ENCODE measurements at regions not wholly inside any gene's neighbourhood (a gene's known extent, or its start where the extent isn't known, plus 50 kb on each side); places are given as distances from the start of the nearest gene placed in this dataset.

DNA sequence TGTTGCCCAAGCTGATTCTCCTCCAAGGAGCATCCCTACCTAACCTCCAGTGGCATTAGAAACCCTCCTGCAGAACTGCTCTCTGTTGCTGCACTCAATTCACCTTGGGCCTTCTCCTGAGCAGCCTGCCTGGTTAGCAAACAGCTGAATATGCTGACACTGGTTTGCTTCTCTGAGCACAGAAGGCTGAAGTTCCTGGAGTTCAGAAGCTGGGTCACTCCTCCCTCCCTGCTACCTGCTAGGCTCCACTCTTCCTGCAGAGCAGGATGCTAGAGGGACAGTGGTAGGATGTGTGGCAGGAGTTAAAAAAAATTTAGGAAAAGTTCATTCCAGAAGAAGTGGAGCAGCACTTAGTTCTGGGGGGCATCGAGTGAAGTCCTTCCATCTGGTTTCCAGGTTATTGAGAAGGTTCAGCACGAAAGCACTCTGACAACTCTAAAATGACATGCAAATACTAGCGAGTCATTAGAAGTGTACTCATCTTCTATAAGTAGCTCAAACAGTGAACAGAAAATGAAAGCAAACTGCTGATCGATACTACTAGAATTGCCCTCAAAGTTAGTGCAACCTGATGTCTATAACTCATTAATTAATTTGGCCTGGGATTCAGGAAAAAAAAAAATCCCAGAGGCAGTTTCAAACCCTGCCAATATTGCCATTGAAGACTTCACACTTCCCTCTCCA lies 293.7 kb downstream of the POU4F1 start:
- in situ Hi-C loops (cut with HindIII; ENCODE audit: extremely low pct_ligation_motif_present, low pct_unique_long_range_greater_than_20kb): no loop called here
- ChIA-PET POLR2A (no interaction called here), CTCF (ENCODE audit: low intra/inter-chr PET ratio, low total read pairs) (no interaction called here)
- H2AFZ ChIP-seq (ENCODE audit: low read length): no peak overlapping the region
- no peaks in the 10 kb centered on the region for H3K9me3 ChIP-seq (ENCODE audit: low read length)
- WGBS (ENCODE audit: low lambda C conversion rate): 2% methylated on average over 4 of the region's 4 CpGs
- H3K27me3 ChIP-seq (ENCODE audit: control insufficient read depth in 1 of 2, insufficient read depth in 2 of 2, low read length in 2 of 2): no peaks in the 10 kb centered on the region
- H3K27ac ChIP-seq (ENCODE audit: extremely low read length, insufficient read depth, low read length): no peak overlapping the region
- no TSS peak for BruUV-seq (replicated peaks)
- no peaks in the 10 kb centered on the region for H3K4me1 ChIP-seq (ENCODE audit: insufficient read depth, low read length)
- H3K36me3 ChIP-seq (replicated peaks in 1 of 2; ENCODE audit: control insufficient read depth in 1 of 2, insufficient read depth in 2 of 2, low read length in 2 of 2): no peaks in the 10 kb centered on the region
- H4K20me1 ChIP-seq (ENCODE audit: insufficient read depth, low read length): no peaks in the 10 kb centered on the region
- H3K79me2 ChIP-seq (ENCODE audit: insufficient read depth, low read length): no peaks in the 10 kb centered on the region
- ATAC-seq: no peak
- H3K9ac ChIP-seq (ENCODE audit: insufficient read depth, low read depth, low read length): no peak overlapping the region
- intact Hi-C loops (cut with micrococcal nuclease; ENCODE audit: unreplicated experiment): no loop called here
- no peak overlapping the region for H3K4me2 ChIP-seq (ENCODE audit: low read depth, low read length)
- H3K4me3 ChIP-seq (replicated peaks in 1 of 3; ENCODE audit: insufficient read depth in 1 of 3, low read depth in 2 of 3, low read length in 3 of 3): no peak overlapping the region
- FAIRE-seq: no peak
- no peak for DNase-seq (ENCODE audit: low spot score)
- TF ChIP-seq, protein P1, sequence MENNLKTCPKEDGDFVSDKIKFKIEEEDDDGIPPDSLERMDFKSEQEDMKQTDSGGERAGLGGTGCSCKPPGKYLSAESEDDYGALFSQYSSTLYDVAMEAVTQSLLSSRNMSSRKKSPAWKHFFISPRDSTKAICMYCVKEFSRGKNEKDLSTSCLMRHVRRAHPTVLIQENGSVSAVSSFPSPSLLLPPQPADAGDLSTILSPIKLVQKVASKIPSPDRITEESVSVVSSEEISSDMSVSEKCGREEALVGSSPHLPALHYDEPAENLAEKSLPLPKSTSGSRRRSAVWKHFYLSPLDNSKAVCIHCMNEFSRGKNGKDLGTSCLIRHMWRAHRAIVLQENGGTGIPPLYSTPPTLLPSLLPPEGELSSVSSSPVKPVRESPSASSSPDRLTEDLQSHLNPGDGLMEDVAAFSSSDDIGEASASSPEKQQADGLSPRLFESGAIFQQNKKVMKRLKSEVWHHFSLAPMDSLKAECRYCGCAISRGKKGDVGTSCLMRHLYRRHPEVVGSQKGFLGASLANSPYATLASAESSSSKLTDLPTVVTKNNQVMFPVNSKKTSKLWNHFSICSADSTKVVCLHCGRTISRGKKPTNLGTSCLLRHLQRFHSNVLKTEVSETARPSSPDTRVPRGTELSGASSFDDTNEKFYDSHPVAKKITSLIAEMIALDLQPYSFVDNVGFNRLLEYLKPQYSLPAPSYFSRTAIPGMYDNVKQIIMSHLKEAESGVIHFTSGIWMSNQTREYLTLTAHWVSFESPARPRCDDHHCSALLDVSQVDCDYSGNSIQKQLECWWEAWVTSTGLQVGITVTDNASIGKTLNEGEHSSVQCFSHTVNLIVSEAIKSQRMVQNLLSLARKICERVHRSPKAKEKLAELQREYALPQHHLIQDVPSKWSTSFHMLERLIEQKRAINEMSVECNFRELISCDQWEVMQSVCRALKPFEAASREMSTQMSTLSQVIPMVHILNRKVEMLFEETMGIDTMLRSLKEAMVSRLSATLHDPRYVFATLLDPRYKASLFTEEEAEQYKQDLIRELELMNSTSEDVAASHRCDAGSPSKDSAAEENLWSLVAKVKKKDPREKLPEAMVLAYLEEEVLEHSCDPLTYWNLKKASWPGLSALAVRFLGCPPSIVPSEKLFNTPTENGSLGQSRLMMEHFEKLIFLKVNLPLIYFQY (CRISPR knock-in tag; IDR thresholded peaks at IDR 0.05; ENCODE audit: borderline replicate concordance): no peak
- TF ChIP-seq, protein P2, sequence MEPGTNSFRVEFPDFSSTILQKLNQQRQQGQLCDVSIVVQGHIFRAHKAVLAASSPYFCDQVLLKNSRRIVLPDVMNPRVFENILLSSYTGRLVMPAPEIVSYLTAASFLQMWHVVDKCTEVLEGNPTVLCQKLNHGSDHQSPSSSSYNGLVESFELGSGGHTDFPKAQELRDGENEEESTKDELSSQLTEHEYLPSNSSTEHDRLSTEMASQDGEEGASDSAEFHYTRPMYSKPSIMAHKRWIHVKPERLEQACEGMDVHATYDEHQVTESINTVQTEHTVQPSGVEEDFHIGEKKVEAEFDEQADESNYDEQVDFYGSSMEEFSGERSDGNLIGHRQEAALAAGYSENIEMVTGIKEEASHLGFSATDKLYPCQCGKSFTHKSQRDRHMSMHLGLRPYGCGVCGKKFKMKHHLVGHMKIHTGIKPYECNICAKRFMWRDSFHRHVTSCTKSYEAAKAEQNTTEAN (CRISPR knock-in tag; conservative IDR thresholded peaks at IDR 0.05): no peak
- TF ChIP-seq, protein P3, sequence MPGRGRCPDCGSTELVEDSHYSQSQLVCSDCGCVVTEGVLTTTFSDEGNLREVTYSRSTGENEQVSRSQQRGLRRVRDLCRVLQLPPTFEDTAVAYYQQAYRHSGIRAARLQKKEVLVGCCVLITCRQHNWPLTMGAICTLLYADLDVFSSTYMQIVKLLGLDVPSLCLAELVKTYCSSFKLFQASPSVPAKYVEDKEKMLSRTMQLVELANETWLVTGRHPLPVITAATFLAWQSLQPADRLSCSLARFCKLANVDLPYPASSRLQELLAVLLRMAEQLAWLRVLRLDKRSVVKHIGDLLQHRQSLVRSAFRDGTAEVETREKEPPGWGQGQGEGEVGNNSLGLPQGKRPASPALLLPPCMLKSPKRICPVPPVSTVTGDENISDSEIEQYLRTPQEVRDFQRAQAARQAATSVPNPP (CRISPR knock-in tag; IDR thresholded peaks at IDR 0.05): no peak
- TF ChIP-seq EZH2 (conservative IDR thresholded peaks at IDR 0.05; ENCODE audit: low read depth, low read length): no peak
- TF ChIP-seq SAP130 (CRISPR knock-in tag; IDR thresholded peaks at IDR 0.05; ENCODE audit: low read depth): no peak
- TF ChIP-seq, protein P4, sequence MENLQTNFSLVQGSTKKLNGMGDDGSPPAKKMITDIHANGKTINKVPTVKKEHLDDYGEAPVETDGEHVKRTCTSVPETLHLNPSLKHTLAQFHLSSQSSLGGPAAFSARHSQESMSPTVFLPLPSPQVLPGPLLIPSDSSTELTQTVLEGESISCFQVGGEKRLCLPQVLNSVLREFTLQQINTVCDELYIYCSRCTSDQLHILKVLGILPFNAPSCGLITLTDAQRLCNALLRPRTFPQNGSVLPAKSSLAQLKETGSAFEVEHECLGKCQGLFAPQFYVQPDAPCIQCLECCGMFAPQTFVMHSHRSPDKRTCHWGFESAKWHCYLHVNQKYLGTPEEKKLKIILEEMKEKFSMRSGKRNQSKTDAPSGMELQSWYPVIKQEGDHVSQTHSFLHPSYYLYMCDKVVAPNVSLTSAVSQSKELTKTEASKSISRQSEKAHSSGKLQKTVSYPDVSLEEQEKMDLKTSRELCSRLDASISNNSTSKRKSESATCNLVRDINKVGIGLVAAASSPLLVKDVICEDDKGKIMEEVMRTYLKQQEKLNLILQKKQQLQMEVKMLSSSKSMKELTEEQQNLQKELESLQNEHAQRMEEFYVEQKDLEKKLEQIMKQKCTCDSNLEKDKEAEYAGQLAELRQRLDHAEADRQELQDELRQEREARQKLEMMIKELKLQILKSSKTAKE (CRISPR knock-in tag; IDR thresholded peaks at IDR 0.05; ENCODE audit: borderline replicate concordance): no peak
- TF ChIP-seq, protein P5, sequence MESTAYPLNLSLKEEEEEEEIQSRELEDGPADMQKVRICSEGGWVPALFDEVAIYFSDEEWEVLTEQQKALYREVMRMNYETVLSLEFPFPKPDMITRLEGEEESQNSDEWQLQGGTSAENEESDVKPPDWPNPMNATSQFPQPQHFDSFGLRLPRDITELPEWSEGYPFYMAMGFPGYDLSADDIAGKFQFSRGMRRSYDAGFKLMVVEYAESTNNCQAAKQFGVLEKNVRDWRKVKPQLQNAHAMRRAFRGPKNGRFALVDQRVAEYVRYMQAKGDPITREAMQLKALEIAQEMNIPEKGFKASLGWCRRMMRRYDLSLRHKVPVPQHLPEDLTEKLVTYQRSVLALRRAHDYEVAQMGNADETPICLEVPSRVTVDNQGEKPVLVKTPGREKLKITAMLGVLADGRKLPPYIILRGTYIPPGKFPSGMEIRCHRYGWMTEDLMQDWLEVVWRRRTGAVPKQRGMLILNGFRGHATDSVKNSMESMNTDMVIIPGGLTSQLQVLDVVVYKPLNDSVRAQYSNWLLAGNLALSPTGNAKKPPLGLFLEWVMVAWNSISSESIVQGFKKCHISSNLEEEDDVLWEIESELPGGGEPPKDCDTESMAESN (CRISPR knock-in tag; conservative IDR thresholded peaks at IDR 0.05): no peak
- TF ChIP-seq FIP1L1 (IDR thresholded peaks at IDR 0.05; ENCODE audit: borderline replicate concordance, insufficient read depth, low read depth, low read length): no peak
- no peak for TF ChIP-seq NONO (IDR thresholded peaks at IDR 0.05)
- no peak for TF ChIP-seq NONO (CRISPR knock-in tag; conservative IDR thresholded peaks at IDR 0.05)
- no peak for TF ChIP-seq ZNF274 (CRISPR knock-in tag; IDR thresholded peaks at IDR 0.05)
- TF ChIP-seq, protein P6, sequence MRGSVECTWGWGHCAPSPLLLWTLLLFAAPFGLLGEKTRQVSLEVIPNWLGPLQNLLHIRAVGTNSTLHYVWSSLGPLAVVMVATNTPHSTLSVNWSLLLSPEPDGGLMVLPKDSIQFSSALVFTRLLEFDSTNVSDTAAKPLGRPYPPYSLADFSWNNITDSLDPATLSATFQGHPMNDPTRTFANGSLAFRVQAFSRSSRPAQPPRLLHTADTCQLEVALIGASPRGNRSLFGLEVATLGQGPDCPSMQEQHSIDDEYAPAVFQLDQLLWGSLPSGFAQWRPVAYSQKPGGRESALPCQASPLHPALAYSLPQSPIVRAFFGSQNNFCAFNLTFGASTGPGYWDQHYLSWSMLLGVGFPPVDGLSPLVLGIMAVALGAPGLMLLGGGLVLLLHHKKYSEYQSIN (CRISPR knock-in tag; IDR thresholded peaks at IDR 0.05; ENCODE audit: borderline replicate concordance): no peak

Measured in HepG2 (cell line).